GM23248 (cell line): ENCODE measurements at regions not wholly inside any gene's neighbourhood (a gene's known extent, or its start where the extent isn't known, plus 50 kb on each side); places are given as distances from the start of the nearest gene placed in this dataset.

Source experiments
- DNase-seq: peaks from one replicate; pipeline ENCODE4 v3.0.0-alpha.2; 2015
- H2AFZ ChIP-seq: fragments of 200-600 bp; sonication (generic); 2 replicates; pipeline ENCODE4 v1.6.1; 2016; ENCODE audit warnings: antibody characterized with exemption
- H3F3A ChIP-seq: fragments of 200-600 bp; sonication (generic); 2 replicates; pipeline ENCODE4 v1.6.1; 2016; ENCODE audit warnings: mild to moderate bottlenecking, antibody characterized with exemption, mixed run types; ENCODE audit not compliant: insufficient read depth
- H3K27ac ChIP-seq: fragments of 200-600 bp; sonication (generic); 2 replicates; pipeline ENCODE4 v1.5.1; 2016; ENCODE audit warnings: mild to moderate bottlenecking
- H3K27me3 ChIP-seq: fragments of 200-600 bp; sonication (generic); replicated peaks from 2 replicates; pipeline ENCODE4 v1.6.1; 2016; ENCODE audit warnings: mild to moderate bottlenecking; ENCODE audit not compliant: insufficient read depth
- H3K36me3 ChIP-seq: fragments of 200-600 bp; sonication (generic); 2 replicates; pipeline ENCODE4 v1.6.1; 2016; ENCODE audit warnings: low read depth, mild to moderate bottlenecking
- H3K4me1 ChIP-seq: fragments of 200-600 bp; sonication (generic); 2 replicates; pipeline ENCODE4 v1.6.1; 2016; ENCODE audit warnings: mild to moderate bottlenecking; ENCODE audit not compliant: insufficient read depth
- H3K4me2 ChIP-seq: fragments of 200-600 bp; sonication (generic); one replicate; pipeline ENCODE4 v1.6.1; 2016; ENCODE audit warnings: mild to moderate bottlenecking; ENCODE audit not compliant: unreplicated experiment
- H3K4me3 ChIP-seq: fragments of 200-600 bp; sonication (generic); 2 replicates; pipeline ENCODE4 v1.5.1; 2016; ENCODE audit warnings: mild to moderate bottlenecking
- H3K79me2 ChIP-seq: fragments of 200-600 bp; sonication (generic); 2 replicates; pipeline ENCODE4 v1.6.1; 2016; ENCODE audit warnings: mild to moderate bottlenecking; ENCODE audit not compliant: insufficient read depth
- H3K9ac ChIP-seq: fragments of 200-600 bp; sonication (generic); 2 replicates; pipeline ENCODE4 v1.6.1; 2016; ENCODE audit warnings: mild to moderate bottlenecking
- H3K9me2 ChIP-seq: fragments of 200-600 bp; sonication (generic); 2 replicates; pipeline ENCODE4 v1.6.1; 2016; ENCODE audit warnings: mixed run types, mild to moderate bottlenecking, moderate library complexity; ENCODE audit not compliant: insufficient read depth
- H3K9me3 ChIP-seq: fragments of 200-600 bp; sonication (generic); one replicate; pipeline ENCODE4 v1.6.1; 2017; ENCODE audit warnings: low read depth
- H4K20me1 ChIP-seq: fragments of 200-600 bp; sonication (generic); 2 replicates; pipeline ENCODE4 v1.6.0; 2016; ENCODE audit not compliant: insufficient read depth
- EZH2 ChIP-seq: fragments of 200-600 bp; sonication (generic); IDR thresholded peaks from 2 replicates; pipeline ENCODE4 v1.6.1; 2018; ENCODE audit warnings: antibody characterized with exemption, mild to moderate bottlenecking; ENCODE audit not compliant: insufficient read depth, poor library complexity, severe bottlenecking
- EZH2phosphoT487 ChIP-seq: fragments of 200-600 bp; sonication (generic); IDR thresholded peaks from 2 replicates; pipeline ENCODE4 v1.6.1; 2018; ENCODE audit warnings: antibody characterized with exemption, moderate library complexity, mild to moderate bottlenecking, low read depth; ENCODE audit not compliant: insufficient read depth
- WGBS, 2 experiments: methylation state at CpG; one replicate each; pipeline ENCODE4 v1.1.6; 2015 to 2017; ENCODE audit warnings: low lambda C conversion rate in 2 of 2, low coverage in 1 of 2; ENCODE audit errors: missing lambda C conversion rate in 2 of 2; 5-methylcytosine and 5-hydroxymethylcytosine counted together
- in situ Hi-C: fragments of 300-500 bp; cut with MboI; formaldehyde crosslinking; loops from 2 replicates; pipeline ENCODE4 v1.15.0; 2020

GRCh38 chr10:52965938-52966401 is 193.4 kb upstream of the MBL2 start:
- no peaks in the 10 kb centered on the region for H4K20me1 ChIP-seq
- no peaks in the 10 kb centered on the region for H3K79me2 ChIP-seq
- H2AFZ ChIP-seq: no peak overlapping the region
- no peaks in the 10 kb centered on the region for H3F3A ChIP-seq
- H3K9ac ChIP-seq: no peak overlapping the region
- TF ChIP-seq EZH2 (no peak), EZH2phosphoT487 (no peak)
- H3K4me2 ChIP-seq: no peak overlapping the region
- no peak for DNase-seq
- WGBS, 2 experiments: 23 to 25% methylated on average over 5 to 6 of the region's 6 CpGs
- no peak overlapping the region for H3K27ac ChIP-seq
- no peaks in the 10 kb centered on the region for H3K36me3 ChIP-seq
- 0 out of 2 replicates have a peak, but pooled peaks cover 9% of the 10 kb centered on the region for H3K27me3 ChIP-seq
- in situ Hi-C loops: no loop called here
- no peaks in the 10 kb centered on the region for H3K9me3 ChIP-seq
- H3K4me3 ChIP-seq: no peak overlapping the region
- H3K4me1 ChIP-seq: no peaks in the 10 kb centered on the region
- H3K9me2 ChIP-seq: no peaks in the 10 kb centered on the region

GRCh38 chr10:52965509-52965908 is 192.9 kb upstream of the MBL2 start:
- no peaks in the 10 kb centered on the region for H3K79me2 ChIP-seq
- no peak for DNase-seq
- no peak overlapping the region for H3K4me3 ChIP-seq
- H3K4me2 ChIP-seq: no peak overlapping the region
- WGBS, 2 experiments: 13 to 16% methylated on average over 3 of the region's 3 CpGs
- H3K9me3 ChIP-seq: no peaks in the 10 kb centered on the region
- no peaks in the 10 kb centered on the region for H3K9me2 ChIP-seq
- TF ChIP-seq EZH2phosphoT487 (no peak), EZH2 (no peak)
- no peak overlapping the region for H3K27ac ChIP-seq
- no peaks in the 10 kb centered on the region for H4K20me1 ChIP-seq
- no peaks in the 10 kb centered on the region for H3F3A ChIP-seq
- no peaks in the 10 kb centered on the region for H3K4me1 ChIP-seq
- H3K36me3 ChIP-seq: no peaks in the 10 kb centered on the region
- no peak overlapping the region for H2AFZ ChIP-seq
- 0 out of 2 replicates have a peak, but pooled peaks cover 9% of the 10 kb centered on the region for H3K27me3 ChIP-seq
- no peak overlapping the region for H3K9ac ChIP-seq
- in situ Hi-C loops: no loop called here

- Histone ChIP-seq H3K9ac (no peak overlapping the region), H4K20me1 (no peaks in the 10 kb centered on the region), H3F3A (no peaks in the 10 kb centered on the region), H3K4me3 (no peak overlapping the region), H3K9me2 (no peaks in the 10 kb centered on the region), H3K4me2 (no peak overlapping the region), H3K27ac (no peak overlapping the region), H3K9me3 (no peaks in the 10 kb centered on the region), H3K4me1 (no peaks in the 10 kb centered on the region), H3K36me3 (no peaks in the 10 kb centered on the region), H2AFZ (no peak overlapping the region), H3K79me2 (no peaks in the 10 kb centered on the region), H3K27me3 (peaks cover 12% of the 10 kb centered on the region)
- WGBS, 2 experiments: 9 to 15% methylated on average over 2 of the region's 2 CpGs
- in situ Hi-C loops: no loop called here
- no peak for TF ChIP-seq EZH2
- DNase-seq: no peak
These were observed 188.7 kb upstream of the MBL2 start for GRCh38 chr10:52961323-52961722.

DNA sequence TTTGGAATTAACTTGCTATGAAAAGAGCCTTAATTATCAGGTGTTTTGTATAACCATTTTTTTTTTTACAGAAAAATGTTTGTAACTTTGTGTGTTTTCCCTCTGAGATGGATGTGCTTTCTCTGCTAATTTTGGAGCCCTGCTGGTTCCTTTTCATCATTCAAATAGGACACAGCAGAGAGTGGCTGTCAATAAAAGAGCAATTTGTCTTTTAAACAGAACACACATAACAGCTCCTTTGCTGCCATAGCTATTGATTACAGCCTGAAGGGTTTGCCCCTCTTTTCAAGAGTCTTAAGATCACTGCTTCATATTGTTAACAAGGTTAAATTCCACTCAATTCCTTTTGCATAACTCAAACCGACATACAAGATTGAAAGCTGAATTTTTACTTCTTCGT is 187.2 kb upstream of the MBL2 start:
- Histone ChIP-seq H3K9me2 (no peaks in the 10 kb centered on the region), H3K36me3 (no peaks in the 10 kb centered on the region), H2AFZ (no peak overlapping the region), H4K20me1 (no peaks in the 10 kb centered on the region), H3K4me1 (no peaks in the 10 kb centered on the region), H3F3A (no peaks in the 10 kb centered on the region), H3K27me3 (peaks cover 12% of the 10 kb centered on the region), H3K9ac (no peak overlapping the region), H3K79me2 (no peaks in the 10 kb centered on the region), H3K27ac (no peak overlapping the region), H3K9me3 (no peaks in the 10 kb centered on the region), H3K4me2 (no peak overlapping the region), H3K4me3 (no peak overlapping the region)
- no peak for DNase-seq
- in situ Hi-C loops: no loop called here
- 1 to 2% methylated on average over 2 of the region's 2 CpGs for WGBS, 2 experiments
- TF ChIP-seq EZH2: no peak
- no peak for TF ChIP-seq EZH2phosphoT487

- TF ChIP-seq EZH2phosphoT487 (no peak), EZH2 (no peak)
- Histone ChIP-seq H3K4me1 (no peaks in the 10 kb centered on the region), H3K79me2 (no peaks in the 10 kb centered on the region), H3K9ac (no peak overlapping the region), H3F3A (no peaks in the 10 kb centered on the region), H3K9me3 (no peaks in the 10 kb centered on the region), H3K9me2 (no peaks in the 10 kb centered on the region), H4K20me1 (no peaks in the 10 kb centered on the region; the same call in 1 of the 2 replicates), H3K27ac (no peak overlapping the region), H3K4me2 (no peak overlapping the region), H2AFZ (no peak overlapping the region), H3K4me3 (no peak overlapping the region), H3K36me3 (no peaks in the 10 kb centered on the region), H3K27me3 (peaks cover 10% of the 10 kb centered on the region)
- 45 to 58% methylated on average over 5 of the region's 5 CpGs for WGBS, 2 experiments
- DNase-seq: no peak
- in situ Hi-C loops: no loop called here
These were observed 184.3 kb upstream of the MBL2 start for GRCh38 chr10:52956861-52957260.
